ENCODE measurements at regions not wholly inside any gene's neighbourhood (a gene's known extent, or its start where the extent isn't known, plus 50 kb on each side); places are given as distances from the start of the nearest gene placed in this dataset.
"Not testable (repeated sequence)": the region's sequence is repeated elsewhere in the genome, so short reads cannot be mapped to it uniquely, and the experiment has no call there.

DNA sequence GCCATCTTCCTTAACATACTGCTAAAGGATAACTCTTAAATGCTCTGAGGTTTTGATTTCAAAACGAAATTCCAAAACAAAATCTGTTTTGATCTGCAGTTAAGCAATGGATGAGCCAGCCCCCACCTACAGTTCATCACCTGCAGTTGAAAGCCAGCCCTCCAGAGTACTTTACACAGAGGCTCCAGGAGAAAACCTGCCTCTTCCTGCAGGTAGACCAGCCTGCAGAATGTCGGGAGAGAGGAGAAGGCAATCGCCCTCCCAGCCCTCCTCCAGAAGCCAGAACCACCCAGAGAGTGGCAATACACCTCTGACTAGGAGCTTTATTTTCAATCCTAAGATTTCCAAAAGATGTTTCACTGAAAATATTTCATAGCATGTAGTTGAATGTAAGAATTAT is 798.1 kb downstream of the GATA3 start:
- DNase-seq (no peak), FAIRE-seq (no peak)
- H3K27ac ChIP-seq (ENCODE audit: low read depth in 2 of 2, low read length in 2 of 2) = no peak overlapping the region
- no peaks in the 10 kb centered on the region for H3K27me3 ChIP-seq (ENCODE audit: control insufficient read depth, insufficient read depth, low read length)
- no peaks in the 10 kb centered on the region for H3K9me3 ChIP-seq (ENCODE audit: control insufficient read depth in 2 of 3, insufficient read depth in 1 of 3, low read length in 3 of 3)
- H3K4me1 ChIP-seq (ENCODE audit: control insufficient read depth in 2 of 3, insufficient read depth in 2 of 3, low read depth in 1 of 3, low read length in 3 of 3) = no peaks in the 10 kb centered on the region
- no peak overlapping the region for H3K4me3 ChIP-seq (ENCODE audit: low read length in 3 of 3)
- no peaks in the 10 kb centered on the region for H3K36me3 ChIP-seq (ENCODE audit: control insufficient read depth in 2 of 3, insufficient read depth in 3 of 3, low read length in 3 of 3)
- no peak for TF ChIP-seq CTCF (IDR thresholded peaks at IDR 0.05; ENCODE audit: borderline replicate concordance, extremely low read depth, insufficient read depth)
- no peak overlapping the region for H3K9ac ChIP-seq (ENCODE audit: low read length in 3 of 3)
- intact Hi-C loops (cut with DNase I) = no loop called here

GRCh38 chr10:8853048-8853447 is 798.6 kb downstream of the GATA3 start:
- FAIRE-seq (no peak), DNase-seq (no peak)
- no peak overlapping the region for H3K4me3 ChIP-seq (ENCODE audit: low read length in 3 of 3)
- H3K9ac ChIP-seq (ENCODE audit: low read length in 3 of 3) = no peak overlapping the region
- no peak for TF ChIP-seq CTCF (IDR thresholded peaks at IDR 0.05; ENCODE audit: borderline replicate concordance, extremely low read depth, insufficient read depth)
- intact Hi-C loops (cut with DNase I) = no loop called here
- no peaks in the 10 kb centered on the region for H3K27me3 ChIP-seq (ENCODE audit: control insufficient read depth, insufficient read depth, low read length)
- no peaks in the 10 kb centered on the region for H3K9me3 ChIP-seq (ENCODE audit: control insufficient read depth in 2 of 3, insufficient read depth in 1 of 3, low read length in 3 of 3)
- no peak overlapping the region for H3K27ac ChIP-seq (ENCODE audit: low read depth in 2 of 2, low read length in 2 of 2)
- H3K4me1 ChIP-seq (ENCODE audit: control insufficient read depth in 2 of 3, insufficient read depth in 2 of 3, low read depth in 1 of 3, low read length in 3 of 3) = no peaks in the 10 kb centered on the region
- no peaks in the 10 kb centered on the region for H3K36me3 ChIP-seq (ENCODE audit: control insufficient read depth in 2 of 3, insufficient read depth in 3 of 3, low read length in 3 of 3)

- FAIRE-seq; H3K27ac ChIP-seq (ENCODE audit: low read depth in 2 of 2, low read length in 2 of 2); H3K36me3 ChIP-seq (ENCODE audit: control insufficient read depth in 2 of 3, insufficient read depth in 3 of 3, low read length in 3 of 3); H3K9ac ChIP-seq (ENCODE audit: low read length in 3 of 3); H3K4me3 ChIP-seq (ENCODE audit: low read length in 3 of 3); DNase-seq; H3K27me3 ChIP-seq (ENCODE audit: control insufficient read depth, insufficient read depth, low read length); H3K4me1 ChIP-seq (ENCODE audit: control insufficient read depth in 2 of 3, insufficient read depth in 2 of 3, low read depth in 1 of 3, low read length in 3 of 3); H3K9me3 ChIP-seq (ENCODE audit: control insufficient read depth in 2 of 3, insufficient read depth in 1 of 3, low read length in 3 of 3); intact Hi-C loops (cut with DNase I): not testable (repeated sequence)
These were observed 814.4 kb downstream of the GATA3 start for GRCh38 chr10:8868924-8869323.

- no peak for TF ChIP-seq CTCF (IDR thresholded peaks at IDR 0.05; ENCODE audit: borderline replicate concordance, extremely low read depth, insufficient read depth)
- intact Hi-C loops (cut with DNase I) = no loop called here
- H3K4me3 ChIP-seq (ENCODE audit: low read length in 3 of 3) = no peak overlapping the region
- no peak overlapping the region for H3K27ac ChIP-seq (ENCODE audit: low read depth in 2 of 2, low read length in 2 of 2)
- no peaks in the 10 kb centered on the region for H3K9me3 ChIP-seq (ENCODE audit: control insufficient read depth in 2 of 3, insufficient read depth in 1 of 3, low read length in 3 of 3)
- DNase-seq = peak in 2 of 5 donors; percentile 43 to 57
- H3K27me3 ChIP-seq (ENCODE audit: control insufficient read depth, insufficient read depth, low read length) = no peaks in the 10 kb centered on the region
- no peak for FAIRE-seq
- no peaks in the 10 kb centered on the region for H3K4me1 ChIP-seq (ENCODE audit: control insufficient read depth in 2 of 3, insufficient read depth in 2 of 3, low read depth in 1 of 3, low read length in 3 of 3)
- no peak overlapping the region for H3K9ac ChIP-seq (ENCODE audit: low read length in 3 of 3)
- no peaks in the 10 kb centered on the region for H3K36me3 ChIP-seq (ENCODE audit: control insufficient read depth in 2 of 3, insufficient read depth in 3 of 3, low read length in 3 of 3)
These were observed 818.8 kb downstream of the GATA3 start for GRCh38 chr10:8873310-8873709.

Data from kidney (tissue), 13 donors.